Activated naive CD4-positive, alpha-beta T cell treated with anti-CD3 and anti-CD28 coated beads for 36 hours (primary cell): ENCODE measurements at regions not wholly inside any gene's neighbourhood (a gene's known extent, or its start where the extent isn't known, plus 50 kb on each side); places are given as distances from the start of the nearest gene placed in this dataset.
"Not testable (repeated sequence)": the region's sequence is repeated elsewhere in the genome, so short reads cannot be mapped to it uniquely, and the experiment has no call there.

Source experiments
- CTCF ChIA-PET: fragments of 350-600 bp; sonication (Branson Sonifier 250); formaldehyde crosslinking; loops from one replicate; lab custom pipeline; 2021; ENCODE audit warnings: antibody characterized with exemption; lab: Charles Lee
- DNase-seq: peaks from one replicate; pipeline ENCODE4 v3.0.0-alpha.2; 2020
- H3K27ac Mint-ChIP-seq: one replicate; pipeline ENCODE4 v1.8.0; 2021; ENCODE audit warnings: mild to moderate bottlenecking, mixed read lengths
- H3K27me3 Mint-ChIP-seq: one replicate; pipeline ENCODE4 v1.8.0; 2021; ENCODE audit warnings: low read depth, mixed read lengths
- H3K36me3 Mint-ChIP-seq: one replicate; pipeline ENCODE4 v1.8.0; 2021; ENCODE audit warnings: low read depth, mixed read lengths
- H3K4me1 Mint-ChIP-seq: one replicate; pipeline ENCODE4 v1.8.0; 2021; ENCODE audit warnings: low read depth, mixed read lengths
- H3K4me3 Mint-ChIP-seq: one replicate; pipeline ENCODE4 v1.8.0; 2021; ENCODE audit warnings: mild to moderate bottlenecking, moderate library complexity, mixed read lengths
- H3K9me3 Mint-ChIP-seq: one replicate; pipeline ENCODE4 v1.8.0; 2021; ENCODE audit warnings: mixed read lengths
- intact Hi-C: fragments of 100-400 bp; cut with micrococcal nuclease; formaldehyde crosslinking; loops from one replicate; pipeline ENCODE4 v1.15.1; 2023

- H3K9me3 Mint-ChIP-seq, H3K27ac Mint-ChIP-seq, H3K27me3 Mint-ChIP-seq, H3K4me3 Mint-ChIP-seq, H3K36me3 Mint-ChIP-seq, CTCF ChIA-PET, H3K4me1 Mint-ChIP-seq, intact Hi-C loops, DNase-seq: not testable (repeated sequence)
Measured at GRCh38 chr17:20633268-20634059, 53.9 kb downstream of the CDRT15L2 start.

GRCh38 chr17:20640147-20640546, 60.6 kb downstream of the CDRT15L2 start:
- H3K4me3 Mint-ChIP-seq, intact Hi-C loops, H3K9me3 Mint-ChIP-seq, H3K36me3 Mint-ChIP-seq, DNase-seq, CTCF ChIA-PET, H3K4me1 Mint-ChIP-seq, H3K27ac Mint-ChIP-seq, H3K27me3 Mint-ChIP-seq: not testable (repeated sequence)

- H3K36me3 Mint-ChIP-seq, intact Hi-C loops, H3K4me1 Mint-ChIP-seq, CTCF ChIA-PET, H3K4me3 Mint-ChIP-seq, H3K9me3 Mint-ChIP-seq, H3K27me3 Mint-ChIP-seq, H3K27ac Mint-ChIP-seq: not testable (repeated sequence)
- DNase-seq = peak; percentile 60
Measured at GRCh38 chr17:20646661-20647272, 67.2 kb downstream of the CDRT15L2 start.

GRCh38 chr17:20649097-20649767, 69.7 kb downstream of the CDRT15L2 start:
- CTCF ChIA-PET, H3K27ac Mint-ChIP-seq, H3K36me3 Mint-ChIP-seq, H3K27me3 Mint-ChIP-seq, H3K4me1 Mint-ChIP-seq, H3K4me3 Mint-ChIP-seq, DNase-seq, intact Hi-C loops, H3K9me3 Mint-ChIP-seq: not testable (repeated sequence)

- peak; percentile 18 for DNase-seq
- intact Hi-C loops, H3K4me1 Mint-ChIP-seq, H3K27ac Mint-ChIP-seq, H3K36me3 Mint-ChIP-seq, H3K4me3 Mint-ChIP-seq, H3K27me3 Mint-ChIP-seq, CTCF ChIA-PET, H3K9me3 Mint-ChIP-seq: not testable (repeated sequence)
Measured at GRCh38 chr17:20651022-20651421, 71.5 kb downstream of the CDRT15L2 start.

GRCh38 chr17:20651736-20652135, 72.2 kb downstream of the CDRT15L2 start:
- H3K27me3 Mint-ChIP-seq, H3K4me3 Mint-ChIP-seq, H3K4me1 Mint-ChIP-seq, H3K36me3 Mint-ChIP-seq, H3K9me3 Mint-ChIP-seq, intact Hi-C loops, CTCF ChIA-PET: not testable (repeated sequence)
- peak overlapping the region; percentile 41 for H3K27ac Mint-ChIP-seq
- DNase-seq = peak; percentile 8

- DNase-seq, H3K4me3 Mint-ChIP-seq, intact Hi-C loops, H3K36me3 Mint-ChIP-seq, H3K9me3 Mint-ChIP-seq, H3K4me1 Mint-ChIP-seq, H3K27me3 Mint-ChIP-seq, CTCF ChIA-PET, H3K27ac Mint-ChIP-seq: not testable (repeated sequence)
Measured at GRCh38 chr17:20653391-20653790, 73.9 kb downstream of the CDRT15L2 start.

- H3K4me3 Mint-ChIP-seq, H3K9me3 Mint-ChIP-seq, H3K27me3 Mint-ChIP-seq, H3K4me1 Mint-ChIP-seq, H3K27ac Mint-ChIP-seq, intact Hi-C loops, DNase-seq, CTCF ChIA-PET, H3K36me3 Mint-ChIP-seq: not testable (repeated sequence)
Measured at GRCh38 chr17:20654114-20654513, 74.6 kb downstream of the CDRT15L2 start.

- H3K9me3 Mint-ChIP-seq, DNase-seq, CTCF ChIA-PET, intact Hi-C loops, H3K36me3 Mint-ChIP-seq, H3K4me1 Mint-ChIP-seq, H3K4me3 Mint-ChIP-seq, H3K27ac Mint-ChIP-seq, H3K27me3 Mint-ChIP-seq: not testable (repeated sequence)
Measured at GRCh38 chr17:20654575-20654974, 75.1 kb downstream of the CDRT15L2 start.

- intact Hi-C loops, H3K4me3 Mint-ChIP-seq, H3K27me3 Mint-ChIP-seq, DNase-seq, CTCF ChIA-PET, H3K36me3 Mint-ChIP-seq, H3K27ac Mint-ChIP-seq, H3K9me3 Mint-ChIP-seq, H3K4me1 Mint-ChIP-seq: not testable (repeated sequence)
Measured at GRCh38 chr17:20665103-20665955, 85.8 kb downstream of the CDRT15L2 start.

- H3K9me3 Mint-ChIP-seq, H3K27me3 Mint-ChIP-seq, H3K4me1 Mint-ChIP-seq, CTCF ChIA-PET, H3K27ac Mint-ChIP-seq, intact Hi-C loops, H3K36me3 Mint-ChIP-seq, H3K4me3 Mint-ChIP-seq, DNase-seq: not testable (repeated sequence)
Measured at GRCh38 chr17:20666689-20667088, 87.2 kb downstream of the CDRT15L2 start.

- H3K4me1 Mint-ChIP-seq, H3K4me3 Mint-ChIP-seq, DNase-seq, CTCF ChIA-PET, H3K9me3 Mint-ChIP-seq, H3K36me3 Mint-ChIP-seq, H3K27ac Mint-ChIP-seq, H3K27me3 Mint-ChIP-seq, intact Hi-C loops: not testable (repeated sequence)
Measured at GRCh38 chr17:20667712-20668111, 88.2 kb downstream of the CDRT15L2 start.
